Stimulated activated CD4-positive, alpha-beta T cell treated with anti-CD3 and anti-CD28 coated beads, Interleukin-1b, Interleukin-23, amount 100 ng/mL, for 48 hours (primary cell): ENCODE measurements at regions not wholly inside any gene's neighbourhood (a gene's known extent, or its start where the extent isn't known, plus 50 kb on each side); places are given as distances from the start of the nearest gene placed in this dataset.
"Not testable (repeated sequence)": the region's sequence is repeated elsewhere in the genome, so short reads cannot be mapped to it uniquely, and the experiment has no call there.

Source experiments
- DNase-seq: peaks from one replicate; pipeline ENCODE4 v3.0.0-alpha.2; 2020

- DNase-seq, result not testable (repeated sequence)
These were observed 60.0 kb upstream of the GPC3 start for GRCh38 chrX:134045372-134045771.

GRCh38 chrX:134067107-134067506 is 81.7 kb upstream of the GPC3 start:
- DNase-seq, result not testable (repeated sequence)

GRCh38 chrX:134071899-134072298 is 86.5 kb upstream of the GPC3 start:
- not testable (repeated sequence) for DNase-seq

GRCh38 chrX:134073341-134073740 is 87.9 kb upstream of the GPC3 start:
- DNase-seq, result no peak

- DNase-seq, result no peak
These were observed 88.8 kb upstream of the GPC3 start for GRCh38 chrX:134074151-134074550.

- DNase-seq, result no peak
These were observed 90.7 kb upstream of the GPC3 start for GRCh38 chrX:134075894-134076718.

- no peak for DNase-seq
These were observed 110.0 kb upstream of the GPC3 start for GRCh38 chrX:134095366-134095765.

GRCh38 chrX:134101636-134102035 is 116.2 kb upstream of the GPC3 start:
- no peak for DNase-seq

GRCh38 chrX:134115270-134115669 is 121.7 kb upstream of the CCDC160 start:
- DNase-seq, result no peak

GRCh38 chrX:134137341-134137740 is 99.6 kb upstream of the CCDC160 start:
- no peak for DNase-seq

GRCh38 chrX:134139090-134139489 is 97.9 kb upstream of the CCDC160 start:
- no peak for DNase-seq

GRCh38 chrX:134144231-134144630 is 92.8 kb upstream of the CCDC160 start:
- DNase-seq, result no peak

- DNase-seq, result no peak
These were observed 90.5 kb upstream of the CCDC160 start for GRCh38 chrX:134146493-134146892.

- DNase-seq, result no peak
These were observed 88.8 kb upstream of the CCDC160 start for GRCh38 chrX:134148172-134148692.

- peak; percentile 66 for DNase-seq
These were observed 78.0 kb upstream of the CCDC160 start for GRCh38 chrX:134158821-134159512.

GRCh38 chrX:134161162-134161561 is 75.8 kb upstream of the CCDC160 start:
- no peak for DNase-seq

- no peak for DNase-seq
These were observed 75.0 kb upstream of the CCDC160 start for GRCh38 chrX:134162032-134162431.

GRCh38 chrX:134163836-134164235 is 73.1 kb upstream of the CCDC160 start:
- no peak for DNase-seq

- no peak for DNase-seq
These were observed 69.3 kb upstream of the CCDC160 start for GRCh38 chrX:134167591-134168203.

- DNase-seq, result peak; percentile 53
These were observed 65.1 kb upstream of the CCDC160 start for GRCh38 chrX:134171661-134172587.

GRCh38 chrX:134172588-134173259 is 64.3 kb upstream of the CCDC160 start:
- peak; percentile 27 for DNase-seq
